SW480 (cell line): ENCODE measurements at regions not wholly inside any gene's neighbourhood (a gene's known extent, or its start where the extent isn't known, plus 50 kb on each side); places are given as distances from the start of the nearest gene placed in this dataset.
A peak's percentile ranks its signal among the peaks of the same experiment; 100 is the strongest.
"Not testable (repeated sequence)": the region's sequence is repeated elsewhere in the genome, so short reads cannot be mapped to it uniquely, and the experiment has no call there.

ENCODE experiments used
- DNase-seq: peaks from one replicate; pipeline ENCODE4 v3.0.0-alpha.2; 2016; ENCODE audit warnings: low spot score

GRCh38 chrX:13223868-13224567, 95.8 kb downstream of the ATXN3L start:
- peak; percentile 89 for DNase-seq

- peak; percentile 53 for DNase-seq
Measured at GRCh38 chrX:13220916-13221315, 98.9 kb downstream of the ATXN3L start.

GRCh38 chrX:13219991-13220764, 99.7 kb downstream of the ATXN3L start:
- DNase-seq: no peak

- no peak for DNase-seq
Measured at GRCh38 chrX:13218758-13219157, 101.1 kb downstream of the ATXN3L start.

- DNase-seq: no peak
Measured at GRCh38 chrX:13216139-13216538, 103.7 kb downstream of the ATXN3L start.

GRCh38 chrX:13215729-13216128, 104.1 kb downstream of the ATXN3L start:
- no peak for DNase-seq

GRCh38 chrX:13212191-13212651, 107.6 kb downstream of the ATXN3L start:
- no peak for DNase-seq

- DNase-seq: not testable (repeated sequence)
Measured at GRCh38 chrX:13210142-13210541, 109.7 kb downstream of the ATXN3L start.

- not testable (repeated sequence) for DNase-seq
Measured at GRCh38 chrX:13209704-13210103, 110.1 kb downstream of the ATXN3L start.

GRCh38 chrX:13208281-13208935, 111.4 kb downstream of the ATXN3L start:
- peak; percentile 20 for DNase-seq

- DNase-seq: no peak
Measured at GRCh38 chrX:13203271-13203670, 116.6 kb downstream of the ATXN3L start.

GRCh38 chrX:13201605-13202219, 118.1 kb downstream of the ATXN3L start:
- DNase-seq: no peak

- no peak for DNase-seq
Measured at GRCh38 chrX:13200398-13200797, 119.5 kb downstream of the ATXN3L start.

- no peak for DNase-seq
Measured at GRCh38 chrX:13198762-13199064, 121.1 kb downstream of the ATXN3L start.

- DNase-seq: no peak
Measured at GRCh38 chrX:13198056-13198761, 121.6 kb downstream of the ATXN3L start.

GRCh38 chrX:13196782-13197181, 123.1 kb downstream of the ATXN3L start:
- no peak for DNase-seq

- DNase-seq: no peak
Measured at GRCh38 chrX:13195340-13195739, 124.5 kb downstream of the ATXN3L start.

GRCh38 chrX:13194291-13195103, 125.4 kb downstream of the ATXN3L start:
- DNase-seq: no peak

GRCh38 chrX:13190051-13190450, 129.8 kb downstream of the ATXN3L start:
- no peak for DNase-seq

GRCh38 chrX:13189380-13189779, 130.5 kb downstream of the ATXN3L start:
- DNase-seq: no peak

- DNase-seq: no peak
Measured at GRCh38 chrX:13188731-13189309, 131.0 kb downstream of the ATXN3L start.
